Nephron (organoid): ENCODE measurements at regions not wholly inside any gene's neighbourhood (a gene's known extent, or its start where the extent isn't known, plus 50 kb on each side); places are given as distances from the start of the nearest gene placed in this dataset.
"Not testable (repeated sequence)": the region's sequence is repeated elsewhere in the genome, so short reads cannot be mapped to it uniquely, and the experiment has no call there.

Experiments used
- H3K27ac Mint-ChIP-seq, 3 experiments: 2 replicates each; pipeline ENCODE4 v1.8.0; 2020; ENCODE audit warnings: mixed read lengths in 3 of 3, mild to moderate bottlenecking in 2 of 3, moderate library complexity in 1 of 3
- H3K27me3 Mint-ChIP-seq: 2 replicates; pipeline ENCODE4 v1.8.0; 2021; ENCODE audit warnings: low read depth, mild to moderate bottlenecking, moderate library complexity, mixed read lengths
- H3K36me3 Mint-ChIP-seq: 2 replicates; pipeline ENCODE4 v1.8.0; 2020; ENCODE audit warnings: low read depth, mixed read lengths
- H3K4me1 Mint-ChIP-seq: 2 replicates; pipeline ENCODE4 v1.8.0; 2020; ENCODE audit warnings: mixed read lengths
- H3K4me3 Mint-ChIP-seq, 3 experiments: 2 replicates each; pipeline ENCODE4 v1.8.0; 2020; ENCODE audit warnings: mild to moderate bottlenecking in 3 of 3, mixed read lengths in 3 of 3, moderate library complexity in 2 of 3
- H3K9me3 Mint-ChIP-seq: 2 replicates; pipeline ENCODE4 v1.8.0; 2020; ENCODE audit warnings: mixed read lengths
- TF ChIP-seq, protein P1 (sequence below), 3 experiments: fragments of 200-600 bp; sonication (generic); IDR thresholded peaks; one replicate each; pipeline ENCODE4 v1.5.0; 2021; ENCODE audit warnings: antibody characterized with exemption in 3 of 3; ENCODE audit not compliant: unreplicated experiment in 3 of 3

DNA sequence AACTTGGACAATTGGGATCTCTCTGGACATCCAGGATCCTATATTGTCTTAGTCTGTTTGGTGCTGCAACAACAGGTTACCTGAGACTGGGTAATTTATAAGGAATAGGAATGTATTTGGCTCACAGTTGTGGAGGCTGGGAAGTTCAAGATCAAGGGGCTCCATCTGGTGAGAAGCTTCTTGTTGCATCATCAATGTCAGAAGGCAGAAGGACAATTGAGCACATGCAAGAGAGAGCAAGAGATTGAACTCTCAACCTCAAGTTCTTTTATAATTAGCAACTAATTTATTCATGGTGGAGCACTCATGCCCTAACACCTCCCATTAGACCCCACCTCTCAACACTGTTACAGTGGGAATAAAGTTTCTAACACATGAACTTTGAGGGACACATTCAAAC is 124.7 kb upstream of the ETV3 start:
- TF ChIP-seq, protein P1, sequence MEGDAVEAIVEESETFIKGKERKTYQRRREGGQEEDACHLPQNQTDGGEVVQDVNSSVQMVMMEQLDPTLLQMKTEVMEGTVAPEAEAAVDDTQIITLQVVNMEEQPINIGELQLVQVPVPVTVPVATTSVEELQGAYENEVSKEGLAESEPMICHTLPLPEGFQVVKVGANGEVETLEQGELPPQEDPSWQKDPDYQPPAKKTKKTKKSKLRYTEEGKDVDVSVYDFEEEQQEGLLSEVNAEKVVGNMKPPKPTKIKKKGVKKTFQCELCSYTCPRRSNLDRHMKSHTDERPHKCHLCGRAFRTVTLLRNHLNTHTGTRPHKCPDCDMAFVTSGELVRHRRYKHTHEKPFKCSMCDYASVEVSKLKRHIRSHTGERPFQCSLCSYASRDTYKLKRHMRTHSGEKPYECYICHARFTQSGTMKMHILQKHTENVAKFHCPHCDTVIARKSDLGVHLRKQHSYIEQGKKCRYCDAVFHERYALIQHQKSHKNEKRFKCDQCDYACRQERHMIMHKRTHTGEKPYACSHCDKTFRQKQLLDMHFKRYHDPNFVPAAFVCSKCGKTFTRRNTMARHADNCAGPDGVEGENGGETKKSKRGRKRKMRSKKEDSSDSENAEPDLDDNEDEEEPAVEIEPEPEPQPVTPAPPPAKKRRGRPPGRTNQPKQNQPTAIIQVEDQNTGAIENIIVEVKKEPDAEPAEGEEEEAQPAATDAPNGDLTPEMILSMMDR (IDR thresholded peaks at IDR 0.05; ENCODE audit: unreplicated experiment in 3 of 3) = no peak
- Mint-ChIP-seq H3K4me1 (no peaks in the 10 kb centered on the region), H3K27me3 (peaks cover 14% of the 10 kb centered on the region), H3K4me3 (no peak overlapping the region), H3K27ac (no peak overlapping the region), H3K9me3 (peaks cover 4% of the 10 kb centered on the region), H3K36me3 (no peaks in the 10 kb centered on the region)

DNA sequence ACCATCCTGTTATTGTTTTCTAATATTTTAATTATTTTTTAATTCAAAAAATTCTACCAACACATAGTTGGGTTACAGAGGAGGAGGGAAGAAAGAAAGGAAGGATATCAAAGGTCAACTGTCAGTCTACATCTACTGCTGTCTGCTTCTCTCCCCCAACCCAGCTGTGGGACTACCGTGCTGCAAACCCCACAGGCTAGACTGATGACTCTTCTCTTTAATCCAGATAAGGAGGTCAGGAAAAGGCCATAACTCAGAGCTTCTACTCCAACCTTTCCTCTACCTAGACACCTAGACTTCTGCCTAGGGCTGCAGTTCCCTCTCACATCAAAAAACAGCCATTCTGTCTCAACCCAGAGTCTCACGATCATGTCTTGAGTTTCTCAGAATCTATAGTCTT is 124.2 kb upstream of the ETV3 start:
- H3K27ac Mint-ChIP-seq = no peak overlapping the region
- H3K4me3 Mint-ChIP-seq = no peak overlapping the region
- no peaks in the 10 kb centered on the region for H3K4me1 Mint-ChIP-seq
- peaks cover 10% of the 10 kb centered on the region for H3K27me3 Mint-ChIP-seq
- TF ChIP-seq, protein P1 (IDR thresholded peaks at IDR 0.05; ENCODE audit: unreplicated experiment in 3 of 3) = no peak
- H3K36me3 Mint-ChIP-seq = no peaks in the 10 kb centered on the region
- peaks cover 4% of the 10 kb centered on the region for H3K9me3 Mint-ChIP-seq

DNA sequence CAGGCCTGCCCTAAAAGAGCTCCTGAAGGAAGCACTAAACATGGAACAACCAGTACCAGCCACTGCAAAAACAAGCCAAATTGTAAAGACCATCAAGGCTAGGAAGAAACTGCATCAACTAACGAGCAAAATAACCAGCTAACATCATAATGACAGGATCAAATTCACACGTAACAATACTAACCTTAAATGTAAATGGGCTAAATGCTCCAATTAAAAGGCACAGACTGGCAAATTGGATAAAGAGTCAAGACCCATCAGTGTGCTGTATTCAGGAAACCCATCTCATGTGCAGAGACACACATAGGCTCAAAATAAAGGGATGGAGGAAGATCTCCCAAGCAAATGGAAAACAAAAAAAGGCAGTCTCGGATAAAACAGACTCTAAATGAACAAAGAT is 117.7 kb upstream of the ETV3 start:
- not testable (repeated sequence) for H3K4me3 Mint-ChIP-seq, H3K36me3 Mint-ChIP-seq, H3K4me1 Mint-ChIP-seq, H3K27me3 Mint-ChIP-seq, H3K27ac Mint-ChIP-seq
- H3K9me3 Mint-ChIP-seq = peaks cover 17% of the 10 kb centered on the region

DNA sequence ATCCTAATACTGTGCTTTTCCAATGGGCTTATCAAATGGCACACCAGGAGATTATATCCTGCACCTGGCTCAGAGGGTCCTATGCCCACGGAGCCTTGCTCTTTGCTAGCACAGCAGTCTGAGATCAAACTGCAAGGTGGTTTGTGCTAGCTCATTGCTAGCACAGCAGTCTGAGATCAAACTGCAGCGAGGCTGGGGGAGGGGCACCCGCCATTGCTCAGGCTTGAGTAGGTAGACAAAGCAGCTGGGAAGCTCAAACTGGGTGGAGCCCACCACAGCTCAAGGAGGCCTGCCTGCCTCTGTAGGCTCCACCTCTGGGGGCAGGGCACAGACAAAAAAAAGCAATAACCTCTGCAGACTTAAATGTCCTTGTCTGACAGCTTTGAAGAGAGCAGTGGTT is 116.0 kb upstream of the ETV3 start:
- H3K36me3 Mint-ChIP-seq, H3K4me3 Mint-ChIP-seq, H3K4me1 Mint-ChIP-seq, H3K27ac Mint-ChIP-seq, H3K27me3 Mint-ChIP-seq: not testable (repeated sequence)
- peaks cover 13% of the 10 kb centered on the region for H3K9me3 Mint-ChIP-seq

DNA sequence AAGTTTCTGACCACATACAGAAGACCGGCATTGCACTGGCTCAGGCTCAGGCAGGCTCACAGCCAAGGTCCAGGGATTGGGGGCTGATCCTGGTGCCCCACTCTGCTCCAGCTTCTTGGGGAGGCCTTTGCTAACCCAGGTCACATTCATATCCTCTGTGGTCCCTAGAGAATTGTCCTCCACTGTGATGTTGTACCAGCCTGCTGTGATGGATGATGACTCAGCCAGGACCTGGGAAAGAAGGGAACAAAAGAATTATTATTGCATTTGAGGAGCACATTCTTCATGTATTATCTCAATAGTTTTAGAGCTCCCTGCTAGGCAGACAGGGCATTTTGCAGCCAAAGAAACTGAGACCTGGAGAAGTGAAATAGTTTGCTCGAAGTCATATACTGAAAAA is 114.3 kb upstream of the ETV3 start:
- H3K4me1 Mint-ChIP-seq = no peaks in the 10 kb centered on the region
- H3K4me3 Mint-ChIP-seq = no peak overlapping the region
- no peaks in the 10 kb centered on the region for H3K27me3 Mint-ChIP-seq
- H3K9me3 Mint-ChIP-seq = peaks cover 14% of the 10 kb centered on the region
- no peak overlapping the region for H3K27ac Mint-ChIP-seq
- H3K36me3 Mint-ChIP-seq = no peaks in the 10 kb centered on the region
- TF ChIP-seq, protein P1 (IDR thresholded peaks at IDR 0.05; ENCODE audit: unreplicated experiment in 3 of 3) = no peak

DNA sequence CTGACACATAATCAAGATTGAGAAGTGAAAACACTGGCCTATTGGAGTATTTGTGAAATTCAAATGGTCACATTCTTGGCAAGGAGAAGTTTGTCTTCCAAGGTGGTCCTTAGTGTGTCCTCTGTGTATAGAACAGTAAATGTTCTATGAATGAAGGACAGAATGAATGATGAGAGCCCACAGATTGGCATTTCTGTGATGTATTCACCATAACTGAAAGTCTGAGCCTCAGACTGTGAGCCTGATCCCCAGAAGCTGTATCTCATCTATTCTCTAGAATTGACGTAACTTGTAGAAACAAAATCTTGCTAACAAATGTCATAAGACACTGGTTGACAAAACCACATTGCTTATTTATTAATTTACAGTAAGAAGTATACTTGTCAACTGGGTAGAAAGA is 111.5 kb upstream of the ETV3 start:
- no peak overlapping the region for H3K27ac Mint-ChIP-seq
- H3K36me3 Mint-ChIP-seq = no peaks in the 10 kb centered on the region
- TF ChIP-seq, protein P1 (IDR thresholded peaks at IDR 0.05; ENCODE audit: unreplicated experiment in 3 of 3) = no peak
- peaks cover 11% of the 10 kb centered on the region for H3K9me3 Mint-ChIP-seq
- H3K4me1 Mint-ChIP-seq = no peaks in the 10 kb centered on the region
- no peak overlapping the region for H3K4me3 Mint-ChIP-seq
- H3K27me3 Mint-ChIP-seq = no peaks in the 10 kb centered on the region

DNA sequence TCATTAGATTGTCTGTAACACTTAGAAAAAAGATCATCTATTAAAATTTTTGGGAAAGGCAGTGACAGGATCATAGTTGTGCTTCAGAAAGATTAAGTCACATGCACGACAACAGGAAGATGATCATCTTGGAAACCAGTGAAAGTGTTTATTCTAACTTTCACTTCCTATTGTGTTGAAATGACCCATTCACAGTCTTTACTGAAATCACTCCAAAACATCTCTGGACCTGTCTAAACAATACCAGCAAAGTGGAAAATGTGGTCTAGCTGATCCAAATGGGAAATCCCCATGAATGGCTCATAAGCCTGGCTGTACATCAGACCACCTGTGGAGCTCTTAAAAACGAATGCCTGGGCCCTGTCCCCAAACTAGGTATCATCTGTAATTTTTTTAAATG is 111.1 kb upstream of the ETV3 start:
- no peaks in the 10 kb centered on the region for H3K36me3 Mint-ChIP-seq
- peaks cover 14% of the 10 kb centered on the region for H3K9me3 Mint-ChIP-seq
- no peak overlapping the region for H3K27ac Mint-ChIP-seq
- H3K4me1 Mint-ChIP-seq = no peaks in the 10 kb centered on the region
- TF ChIP-seq, protein P1 (IDR thresholded peaks at IDR 0.05; ENCODE audit: unreplicated experiment in 3 of 3) = no peak
- no peak overlapping the region for H3K4me3 Mint-ChIP-seq
- no peaks in the 10 kb centered on the region for H3K27me3 Mint-ChIP-seq

DNA sequence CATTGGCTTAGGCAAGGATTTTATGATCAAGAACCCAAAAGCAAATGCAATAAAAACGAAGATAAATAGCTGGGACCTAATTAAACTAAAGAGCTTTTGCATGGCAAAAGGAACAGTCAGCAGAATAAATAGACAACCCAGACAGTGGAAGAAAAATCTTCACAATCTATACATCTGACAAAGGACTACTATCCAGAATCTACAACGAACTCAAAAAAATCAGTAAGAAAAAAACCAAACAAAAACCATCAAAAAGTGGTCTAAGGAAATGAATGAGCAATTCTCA is 109.5 kb upstream of the ETV3 start:
- H3K27me3 Mint-ChIP-seq, H3K4me3 Mint-ChIP-seq, H3K4me1 Mint-ChIP-seq, H3K27ac Mint-ChIP-seq, H3K36me3 Mint-ChIP-seq: not testable (repeated sequence)
- peaks cover 15% of the 10 kb centered on the region for H3K9me3 Mint-ChIP-seq
